Kidney epithelial cell (primary cell): ENCODE measurements at regions not wholly inside any gene's neighbourhood (a gene's known extent, or its start where the extent isn't known, plus 50 kb on each side); places are given as distances from the start of the nearest gene placed in this dataset.

Experiments used
- DNase-seq: peaks from one replicate; pipeline ENCODE4 v3.0.0-alpha.2; 2010; ENCODE audit warnings: low read depth
- H3K27me3 ChIP-seq: 2 replicates; pipeline ENCODE4 v1.6.0; 2011; ENCODE audit warnings: low read length; ENCODE audit not compliant: control insufficient read depth, insufficient read depth
- H3K36me3 ChIP-seq: 2 replicates; pipeline ENCODE4 v1.5.1; 2011; ENCODE audit warnings: low read length; ENCODE audit not compliant: control insufficient read depth, insufficient read depth
- H3K4me3 ChIP-seq: 2 replicates; pipeline ENCODE4 v1.5.1; 2011; ENCODE audit warnings: low read depth, mild to moderate bottlenecking, control low read depth, low read length
- TF ChIP-seq, protein P1 (sequence below): IDR thresholded peaks from 2 replicates; pipeline ENCODE4 v1.5.1; 2011; ENCODE audit warnings: mild to moderate bottlenecking, moderate library complexity, low read length, control low read depth, inconsistent platforms; ENCODE audit not compliant: insufficient read depth, poor library complexity, severe bottlenecking

DNA sequence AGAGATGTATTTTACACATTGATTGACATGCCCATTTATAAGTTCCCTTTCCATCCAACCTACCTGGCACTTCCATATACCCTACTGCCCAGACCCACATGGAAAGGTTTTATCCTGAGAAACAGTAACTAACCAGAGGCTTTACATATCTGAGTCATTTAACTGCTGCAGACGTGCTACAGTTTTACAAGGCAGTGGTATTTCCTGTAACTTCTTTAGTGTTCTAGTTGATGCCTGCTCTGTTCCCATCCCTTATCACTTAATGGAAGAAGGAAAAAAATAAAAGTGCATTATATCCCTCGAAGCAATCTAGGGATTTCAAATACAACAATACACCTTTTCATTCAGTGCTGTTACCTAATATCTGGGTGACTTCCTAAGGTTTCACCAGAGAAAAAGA, 107.1 kb downstream of the TMCO5A start:
- DNase-seq = no peak
- TF ChIP-seq, protein P1, sequence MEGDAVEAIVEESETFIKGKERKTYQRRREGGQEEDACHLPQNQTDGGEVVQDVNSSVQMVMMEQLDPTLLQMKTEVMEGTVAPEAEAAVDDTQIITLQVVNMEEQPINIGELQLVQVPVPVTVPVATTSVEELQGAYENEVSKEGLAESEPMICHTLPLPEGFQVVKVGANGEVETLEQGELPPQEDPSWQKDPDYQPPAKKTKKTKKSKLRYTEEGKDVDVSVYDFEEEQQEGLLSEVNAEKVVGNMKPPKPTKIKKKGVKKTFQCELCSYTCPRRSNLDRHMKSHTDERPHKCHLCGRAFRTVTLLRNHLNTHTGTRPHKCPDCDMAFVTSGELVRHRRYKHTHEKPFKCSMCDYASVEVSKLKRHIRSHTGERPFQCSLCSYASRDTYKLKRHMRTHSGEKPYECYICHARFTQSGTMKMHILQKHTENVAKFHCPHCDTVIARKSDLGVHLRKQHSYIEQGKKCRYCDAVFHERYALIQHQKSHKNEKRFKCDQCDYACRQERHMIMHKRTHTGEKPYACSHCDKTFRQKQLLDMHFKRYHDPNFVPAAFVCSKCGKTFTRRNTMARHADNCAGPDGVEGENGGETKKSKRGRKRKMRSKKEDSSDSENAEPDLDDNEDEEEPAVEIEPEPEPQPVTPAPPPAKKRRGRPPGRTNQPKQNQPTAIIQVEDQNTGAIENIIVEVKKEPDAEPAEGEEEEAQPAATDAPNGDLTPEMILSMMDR = no peak

DNA sequence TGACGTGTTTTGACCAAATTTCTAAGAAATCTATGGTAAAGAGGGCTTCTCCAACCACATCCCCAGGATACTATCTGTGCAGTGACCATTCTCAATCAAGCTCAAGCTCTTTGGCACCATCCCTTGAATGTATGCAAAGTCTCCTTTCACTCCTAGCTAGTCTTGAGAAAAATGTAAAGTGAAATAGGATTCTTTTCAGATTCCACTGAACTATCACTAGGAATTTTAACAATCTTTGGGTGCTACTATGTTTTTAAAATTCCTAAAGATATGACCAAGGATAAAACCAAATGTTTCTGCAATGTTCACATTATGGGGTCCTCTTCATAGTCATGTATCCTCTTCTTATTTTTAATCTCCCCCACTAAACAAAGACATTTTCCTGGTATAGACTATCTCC, 107.8 kb downstream of the TMCO5A start:
- TF ChIP-seq, protein P1 = no peak
- DNase-seq = no peak

More for the DNA sequence above, 107.1 kb downstream of the TMCO5A start:
- Histone ChIP-seq H3K36me3 (no peaks in the 10 kb centered on the region), H3K4me3 (no peak overlapping the region), H3K27me3 (no peaks in the 10 kb centered on the region)

DNA sequence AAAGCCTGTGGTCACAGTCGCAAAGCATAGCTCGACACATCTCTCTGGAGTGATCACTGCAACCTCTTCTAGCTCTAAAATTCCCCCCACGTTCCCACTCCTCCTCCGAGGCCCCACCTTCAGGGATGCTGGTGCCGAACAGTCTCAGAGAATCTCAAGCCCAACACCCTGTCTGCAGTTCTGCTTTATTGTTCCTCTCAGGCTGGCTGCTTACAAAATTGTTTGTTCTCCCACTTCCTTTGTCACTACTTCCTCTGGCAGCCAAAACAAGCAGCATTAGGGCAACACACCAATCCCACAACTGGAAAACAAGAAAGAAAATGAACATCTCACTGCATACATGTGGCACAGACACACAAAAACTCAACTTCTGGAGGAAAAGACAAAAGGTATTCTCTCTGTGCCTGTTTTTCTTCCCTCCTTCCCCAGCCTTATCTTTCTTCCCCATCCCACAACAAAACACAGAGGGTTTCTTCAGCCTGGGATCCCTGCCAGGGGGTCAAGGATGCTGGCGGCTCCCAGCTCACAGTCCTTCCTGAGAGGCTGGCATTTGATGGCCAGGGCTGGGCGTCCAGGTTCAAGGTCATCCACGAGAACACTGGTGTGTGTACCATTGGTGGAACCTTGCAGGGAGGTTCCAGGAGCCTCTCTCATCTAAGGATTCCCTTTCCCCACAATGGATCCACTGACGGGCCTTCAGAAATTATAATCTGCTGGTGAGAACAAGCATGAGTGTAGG, 108.4 kb downstream of the TMCO5A start:
- Histone ChIP-seq H3K4me3 (no peak overlapping the region), H3K27me3 (no peaks in the 10 kb centered on the region), H3K36me3 (no peaks in the 10 kb centered on the region)
- no peak for DNase-seq
- TF ChIP-seq, protein P1 = no peak

More for the DNA sequence above, 107.8 kb downstream of the TMCO5A start:
- H3K27me3 ChIP-seq = no peaks in the 10 kb centered on the region
- H3K4me3 ChIP-seq = no peak overlapping the region
- no peaks in the 10 kb centered on the region for H3K36me3 ChIP-seq

DNA sequence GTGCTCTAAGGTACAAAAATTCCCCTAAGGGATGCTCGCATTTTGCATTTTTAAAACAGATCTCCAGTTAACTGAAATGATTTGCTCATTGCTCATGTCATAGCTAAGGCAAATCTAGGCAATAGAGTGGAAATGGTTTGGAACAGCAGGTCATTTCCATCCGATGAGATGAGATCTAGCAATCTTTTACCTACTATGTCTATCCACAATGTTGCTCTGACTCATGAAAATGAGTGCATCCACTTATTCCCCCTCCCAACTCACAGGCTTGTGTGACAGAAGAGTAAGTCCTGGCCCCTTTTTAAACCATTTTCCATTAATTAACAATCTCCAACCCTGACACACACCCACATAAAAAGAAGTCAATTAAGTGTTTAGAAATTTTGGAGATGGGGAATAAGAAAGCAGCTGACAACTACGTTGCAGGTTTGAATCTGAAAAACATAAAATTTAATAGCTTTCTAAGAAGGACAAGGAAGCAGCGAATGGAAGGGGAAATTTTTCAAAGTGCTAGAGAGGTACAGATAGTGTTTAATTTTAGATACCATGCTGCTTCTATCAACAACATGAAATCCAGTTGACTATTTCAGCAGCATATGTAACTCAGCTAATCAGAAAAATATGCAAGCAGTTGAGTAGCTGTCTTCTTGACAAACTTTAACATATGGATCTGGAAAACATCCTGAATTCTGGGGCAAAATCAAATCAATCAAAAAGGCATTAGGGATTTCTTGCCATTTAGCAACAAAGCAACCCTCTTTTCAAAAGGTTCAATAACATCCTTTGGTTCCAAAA, 112.0 kb downstream of the TMCO5A start:
- no peak overlapping the region for H3K4me3 ChIP-seq
- TF ChIP-seq, protein P1 = no peak
- DNase-seq = no peak
- H3K36me3 ChIP-seq = no peaks in the 10 kb centered on the region
- H3K27me3 ChIP-seq = no peaks in the 10 kb centered on the region

DNA sequence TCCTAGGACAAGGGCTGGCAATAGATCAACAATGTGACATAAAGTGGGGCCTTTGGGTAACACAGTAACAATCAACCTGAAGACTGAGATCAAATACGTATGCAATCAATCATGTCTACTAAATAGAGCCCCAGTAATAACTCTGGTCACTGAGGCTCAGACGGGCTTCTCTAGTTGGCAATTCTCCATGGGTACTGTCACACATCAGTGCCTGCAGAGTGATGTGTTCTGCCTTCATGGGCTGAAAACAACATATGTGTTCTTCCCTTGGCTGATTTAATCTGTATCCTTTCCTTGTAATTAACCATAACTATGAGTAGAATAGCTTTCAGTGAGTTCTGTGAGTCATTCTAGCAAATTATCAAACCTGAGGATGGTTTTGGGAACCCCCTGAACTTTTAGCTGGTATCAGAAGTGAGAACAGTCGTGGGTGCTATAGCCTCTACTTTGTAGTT, 113.6 kb downstream of the TMCO5A start:
- no peak for DNase-seq
- H3K27me3 ChIP-seq = no peaks in the 10 kb centered on the region

More for the DNA sequence above, 113.6 kb downstream of the TMCO5A start:
- no peak overlapping the region for H3K4me3 ChIP-seq
- no peaks in the 10 kb centered on the region for H3K36me3 ChIP-seq
- TF ChIP-seq, protein P1 = no peak
